ENCODE measurements at regions not wholly inside any gene's neighbourhood (a gene's known extent, or its start where the extent isn't known, plus 50 kb on each side); places are given as distances from the start of the nearest gene placed in this dataset.
"Not testable (repeated sequence)": the region's sequence is repeated elsewhere in the genome, so short reads cannot be mapped to it uniquely, and the experiment has no call there.

- no peak for DNase-seq
Measured at GRCh38 chr9:15032860-15033259, 122.6 kb upstream of the FREM1 start.

GRCh38 chr9:15021146-15021545 lies 110.9 kb upstream of the FREM1 start:
- DNase-seq: no peak

- no peak for DNase-seq
Measured at GRCh38 chr9:15018096-15018637, 107.9 kb upstream of the FREM1 start.

- no peak for DNase-seq
Measured at GRCh38 chr9:15010581-15010980, 100.4 kb upstream of the FREM1 start.

GRCh38 chr9:15007698-15008097 lies 97.5 kb upstream of the FREM1 start:
- DNase-seq: no peak

- no peak for DNase-seq
Measured at GRCh38 chr9:14994738-14995137, 84.5 kb upstream of the FREM1 start.

- DNase-seq: no peak
Measured at GRCh38 chr9:14993901-14994554, 83.8 kb upstream of the FREM1 start.

GRCh38 chr9:14993061-14993800 lies 83.0 kb upstream of the FREM1 start:
- peak; percentile 74 for DNase-seq

- DNase-seq: no peak
Measured at GRCh38 chr9:14992516-14992915, 82.3 kb upstream of the FREM1 start.

- DNase-seq: no peak
Measured at GRCh38 chr9:14992081-14992480, 81.9 kb upstream of the FREM1 start.

- not testable (repeated sequence) for DNase-seq
Measured at GRCh38 chr9:14990647-14991046, 80.4 kb upstream of the FREM1 start.

GRCh38 chr9:14989811-14990210 lies 79.6 kb upstream of the FREM1 start:
- DNase-seq: no peak

- DNase-seq: not testable (repeated sequence)
Measured at GRCh38 chr9:14989336-14989735, 79.1 kb upstream of the FREM1 start.

GRCh38 chr9:14987858-14988257 lies 77.6 kb upstream of the FREM1 start:
- DNase-seq: no peak

- no peak for DNase-seq
Measured at GRCh38 chr9:14985419-14985818, 75.2 kb upstream of the FREM1 start.

- no peak for DNase-seq
Measured at GRCh38 chr9:14983599-14983998, 73.4 kb upstream of the FREM1 start.

- no peak for DNase-seq
Measured at GRCh38 chr9:14981291-14981950, 71.2 kb upstream of the FREM1 start.

GRCh38 chr9:14978022-14979000 lies 68.1 kb upstream of the FREM1 start:
- DNase-seq: no peak

GRCh38 chr9:14967450-14968321 lies 57.5 kb upstream of the FREM1 start:
- no peak for DNase-seq

GRCh38 chr9:14962193-14962882 lies 52.1 kb upstream of the FREM1 start:
- DNase-seq: no peak

Measured in CD4-positive, alpha-beta T cell treated with Interleukin-17A for 4 hours (primary cell).